ENCODE measurements at regions not wholly inside any gene's neighbourhood (a gene's known extent, or its start where the extent isn't known, plus 50 kb on each side); places are given as distances from the start of the nearest gene placed in this dataset.

DNA sequence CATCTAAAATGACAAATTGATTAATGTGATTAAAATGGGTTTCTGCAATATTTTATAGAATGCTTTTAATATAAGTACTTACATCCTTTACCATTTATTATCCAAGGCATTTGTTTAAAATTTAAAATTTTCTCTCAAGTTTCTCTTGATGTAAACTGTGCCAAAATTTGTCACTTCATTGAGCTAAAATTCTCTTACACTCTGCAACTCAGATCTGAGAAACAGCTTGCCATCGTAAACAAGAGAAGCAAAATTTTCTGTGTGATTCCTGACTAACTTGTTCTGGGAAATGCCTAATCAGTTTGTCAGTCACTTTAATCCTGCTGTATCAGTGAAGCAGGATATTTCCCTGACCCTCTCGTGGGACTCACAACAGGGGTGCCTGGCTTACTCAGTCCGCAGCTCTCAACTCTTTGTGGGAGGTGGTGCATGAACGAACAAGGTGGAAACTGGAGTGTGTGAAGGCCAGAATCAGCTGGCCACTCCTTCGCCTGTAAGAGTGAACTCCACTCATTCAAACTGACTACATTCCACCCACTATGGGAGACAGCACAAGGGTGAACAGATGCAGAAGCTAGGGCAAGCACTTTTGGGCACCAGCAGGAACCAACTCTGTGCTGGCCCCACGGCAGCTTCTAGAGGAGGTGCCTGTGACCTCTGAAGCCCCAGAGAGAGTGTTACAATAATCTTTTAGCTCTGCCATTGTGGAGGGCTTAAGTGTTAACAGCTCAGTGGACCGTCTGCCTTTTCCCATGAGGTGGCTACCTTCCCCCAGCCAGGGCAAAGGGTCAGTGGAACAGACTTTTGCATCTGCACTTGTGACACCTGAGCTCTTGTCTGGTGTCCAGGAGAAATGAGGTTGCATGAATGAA is 349.4 kb downstream of the FAT4 start:
- TF ChIP-seq CTCF (IDR thresholded peaks at IDR 0.05) (no peak), POLR2A (IDR thresholded peaks at IDR 0.05) (no peak)
- intact Hi-C loops (cut with DNase I): no loop called here
- no peaks in the 10 kb centered on the region for H3K9me3 ChIP-seq (replicated peaks in 1 of 3)
- 70 to 78% (median 75%) methylated on average over 6 to 7 of the region's 7 CpGs for WGBS, 4 donors
- H3K4me3 ChIP-seq: no peak overlapping the region
- no peaks in the 10 kb centered on the region for H3K36me3 ChIP-seq (replicated peaks in 1 of 2)
- H3K27ac ChIP-seq: no peak overlapping the region
- no peaks in the 10 kb centered on the region for H3K27me3 ChIP-seq
- no peaks in the 10 kb centered on the region for H3K4me1 ChIP-seq (replicated peaks in 1 of 2)
- DNase-seq: no peak

DNA sequence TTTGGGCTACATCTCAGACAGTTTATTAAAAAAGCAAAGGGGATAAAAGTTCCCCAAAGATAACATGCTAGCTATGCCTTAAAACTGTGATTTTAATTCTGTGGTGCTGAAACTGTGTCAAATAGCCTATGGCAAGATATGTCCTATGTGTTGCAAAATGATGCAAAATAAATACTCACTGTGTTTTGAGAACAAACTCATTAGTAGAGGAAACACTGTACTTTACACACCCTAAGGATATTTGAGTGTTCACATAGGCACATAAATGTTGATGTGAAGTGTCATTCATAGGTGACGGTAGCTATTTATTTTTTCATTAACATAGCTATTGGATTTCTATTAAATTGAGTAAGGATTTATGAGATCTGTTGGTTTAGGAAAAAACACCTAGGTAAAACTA is 351.9 kb downstream of the FAT4 start:
- DNase-seq: no peak
- Histone ChIP-seq H3K9me3 (replicated peaks in 1 of 3) (no peaks in the 10 kb centered on the region), H3K4me1 (replicated peaks in 1 of 2) (no peaks in the 10 kb centered on the region), H3K36me3 (replicated peaks in 1 of 2) (no peaks in the 10 kb centered on the region), H3K27me3 (no peaks in the 10 kb centered on the region), H3K27ac (no peak overlapping the region), H3K4me3 (no peak overlapping the region)
- TF ChIP-seq POLR2A (IDR thresholded peaks at IDR 0.05) (no peak), CTCF (IDR thresholded peaks at IDR 0.05) (no peak)
- 77 to 88% (median 81%) methylated on average over 1 of the region's 1 CpG for WGBS, 4 donors
- intact Hi-C loops (cut with DNase I): no loop called here

DNA sequence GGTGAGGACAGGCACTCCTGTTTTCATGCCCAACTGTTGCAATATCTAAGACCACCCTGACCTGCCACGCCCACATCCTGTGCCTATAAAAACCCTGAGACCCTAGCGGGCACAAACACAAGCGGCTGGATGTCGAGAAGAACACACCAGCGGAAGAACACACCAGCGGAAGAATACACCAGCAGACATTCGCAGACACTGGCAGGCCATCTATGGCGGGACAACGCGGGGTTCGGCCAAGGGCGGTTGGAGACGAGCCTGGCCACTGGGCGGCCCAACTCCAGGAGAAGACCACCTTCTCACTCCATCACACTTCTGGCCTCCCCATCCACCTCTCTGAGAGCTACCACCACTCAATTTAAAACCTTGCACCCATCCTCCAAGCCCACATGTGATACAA is 361.4 kb downstream of the FAT4 start:
- H3K4me1 ChIP-seq (replicated peaks in 1 of 2): no peaks in the 10 kb centered on the region
- TF ChIP-seq CTCF (IDR thresholded peaks at IDR 0.05): no peak
- TF ChIP-seq POLR2A (IDR thresholded peaks at IDR 0.05): no peak
- no peak overlapping the region for H3K4me3 ChIP-seq
- H3K9me3 ChIP-seq (replicated peaks in 1 of 3): no peaks in the 10 kb centered on the region
- no peaks in the 10 kb centered on the region for H3K27me3 ChIP-seq
- no peak overlapping the region for H3K27ac ChIP-seq
- intact Hi-C loops (cut with DNase I): no loop called here
- WGBS, 4 donors: 93 to 95% (median 94%) methylated on average over 14 of the region's 14 CpGs
- no peak for DNase-seq
- H3K36me3 ChIP-seq (replicated peaks in 1 of 2): no peaks in the 10 kb centered on the region

DNA sequence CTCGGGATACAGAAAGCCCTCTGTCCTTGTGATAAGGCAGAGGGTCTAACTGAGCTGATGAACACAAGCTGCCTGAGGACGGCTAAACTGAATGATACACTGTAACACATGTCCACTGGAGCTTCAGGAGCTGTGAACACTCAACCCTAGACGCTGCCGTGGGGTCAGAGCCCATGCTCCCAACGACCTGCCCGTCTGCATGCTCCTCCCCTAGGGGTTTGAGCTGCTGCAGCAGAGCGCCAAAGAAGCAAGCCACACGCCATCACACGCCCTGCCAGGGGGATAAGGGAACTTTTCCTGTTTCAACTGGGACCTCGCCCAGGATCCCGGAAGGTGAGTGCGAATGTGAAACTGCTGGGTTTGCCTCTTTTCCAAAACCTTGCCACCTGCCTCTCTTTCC is 361.8 kb downstream of the FAT4 start:
- Histone ChIP-seq H3K27me3 (no peaks in the 10 kb centered on the region), H3K9me3 (replicated peaks in 1 of 3) (no peaks in the 10 kb centered on the region), H3K4me3 (no peak overlapping the region), H3K27ac (no peak overlapping the region), H3K36me3 (replicated peaks in 1 of 2) (no peaks in the 10 kb centered on the region), H3K4me1 (replicated peaks in 1 of 2) (no peaks in the 10 kb centered on the region)
- intact Hi-C loops (cut with DNase I): no loop called here
- 81 to 92% (median 86%) methylated on average over 12 of the region's 12 CpGs for WGBS, 4 donors
- no peak for TF ChIP-seq CTCF (IDR thresholded peaks at IDR 0.05)
- no peak for TF ChIP-seq POLR2A (IDR thresholded peaks at IDR 0.05)
- DNase-seq: no peak
